Activated CD4-positive, alpha-beta T cell treated with anti-CD3 and anti-CD28 coated beads, Interleukin-2, amount 10 ng/mL, durations not matched to agents 24 days and 14 days (primary cell): ENCODE measurements at regions not wholly inside any gene's neighbourhood (a gene's known extent, or its start where the extent isn't known, plus 50 kb on each side); places are given as distances from the start of the nearest gene placed in this dataset.

ENCODE experiments used
- DNase-seq: peaks from one replicate; pipeline ENCODE4 v3.0.0; 2022
- H3K27ac Mint-ChIP-seq: one replicate; pipeline ENCODE4 v1.8.0; 2022; ENCODE audit warnings: mild to moderate bottlenecking, mixed read lengths
- H3K27me3 Mint-ChIP-seq: one replicate; pipeline ENCODE4 v1.8.0; 2022; ENCODE audit warnings: mixed read lengths
- H3K36me3 Mint-ChIP-seq: one replicate; pipeline ENCODE4 v1.8.0; 2022; ENCODE audit warnings: low read depth, mild to moderate bottlenecking, mixed read lengths
- H3K4me1 Mint-ChIP-seq: one replicate; pipeline ENCODE4 v1.8.0; 2021; ENCODE audit warnings: mixed read lengths
- H3K4me3 Mint-ChIP-seq: one replicate; pipeline ENCODE4 v1.8.0; 2022; ENCODE audit warnings: mild to moderate bottlenecking, moderate library complexity, mixed read lengths
- H3K9me3 Mint-ChIP-seq: one replicate; pipeline ENCODE4 v1.8.0; 2021; ENCODE audit warnings: mixed read lengths
- intact Hi-C: fragments of 100-400 bp; cut with micrococcal nuclease; formaldehyde crosslinking; loops from one replicate; pipeline ENCODE4 v1.15.1; 2023

DNA sequence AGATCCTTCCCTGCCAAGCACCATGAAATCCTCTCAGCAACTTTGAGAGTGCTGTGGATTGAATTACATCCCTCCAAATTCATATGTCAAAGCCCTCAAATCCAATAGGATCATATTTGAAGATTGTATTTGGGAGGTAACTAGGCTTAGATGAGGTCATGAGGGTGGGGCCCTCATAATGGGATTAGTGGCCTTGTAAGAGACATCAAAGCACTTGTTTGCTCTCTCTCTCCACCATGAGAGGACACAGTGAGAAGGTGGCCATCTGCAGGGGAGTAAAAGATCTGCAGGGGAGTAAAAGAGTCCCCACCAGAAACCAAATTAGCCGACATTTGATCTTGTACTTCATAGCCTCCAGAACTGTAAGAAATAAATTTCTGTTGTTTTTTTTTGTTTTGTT is 298.2 kb downstream of the SAMD5 start:
- intact Hi-C loops: no loop called here
- Mint-ChIP-seq H3K4me3 (no peak overlapping the region), H3K36me3 (no peaks in the 10 kb centered on the region), H3K9me3 (peaks cover 3% of the 10 kb centered on the region), H3K4me1 (no peaks in the 10 kb centered on the region), H3K27me3 (no peaks in the 10 kb centered on the region), H3K27ac (no peak overlapping the region)
- DNase-seq: no peak

DNA sequence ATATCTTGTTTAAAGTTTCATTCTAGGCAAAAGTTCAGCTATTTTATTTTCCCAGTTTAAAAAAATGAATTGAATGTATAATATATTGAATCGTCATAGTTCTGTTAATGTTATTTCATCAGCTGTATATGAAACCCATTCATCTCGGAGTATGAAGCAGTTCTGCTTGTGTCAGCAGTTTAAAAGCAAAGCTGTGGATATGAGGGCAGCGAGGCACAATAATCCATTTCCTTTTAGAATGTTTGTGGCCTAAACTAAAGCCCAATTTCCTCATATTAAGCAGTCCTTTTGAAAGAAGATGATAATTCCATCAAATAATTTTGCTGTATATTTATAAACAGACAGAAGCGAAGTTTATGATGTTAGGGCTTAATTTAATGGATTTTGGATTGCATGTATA is 300.1 kb downstream of the SAMD5 start:
- Mint-ChIP-seq H3K27ac (no peak overlapping the region), H3K27me3 (no peaks in the 10 kb centered on the region), H3K4me3 (no peak overlapping the region), H3K4me1 (no peaks in the 10 kb centered on the region), H3K9me3 (peaks cover 3% of the 10 kb centered on the region), H3K36me3 (no peaks in the 10 kb centered on the region)
- intact Hi-C loops: no loop called here
- no peak for DNase-seq

- H3K27me3 Mint-ChIP-seq: no peaks in the 10 kb centered on the region
- no peak for DNase-seq
- H3K36me3 Mint-ChIP-seq: no peaks in the 10 kb centered on the region
- intact Hi-C loops: no loop called here
- H3K4me3 Mint-ChIP-seq: no peak overlapping the region
- no peaks in the 10 kb centered on the region for H3K9me3 Mint-ChIP-seq
- H3K27ac Mint-ChIP-seq: no peak overlapping the region
- H3K4me1 Mint-ChIP-seq: no peaks in the 10 kb centered on the region
These were observed 303.6 kb downstream of the SAMD5 start for GRCh38 chr6:147811913-147812629.

DNA sequence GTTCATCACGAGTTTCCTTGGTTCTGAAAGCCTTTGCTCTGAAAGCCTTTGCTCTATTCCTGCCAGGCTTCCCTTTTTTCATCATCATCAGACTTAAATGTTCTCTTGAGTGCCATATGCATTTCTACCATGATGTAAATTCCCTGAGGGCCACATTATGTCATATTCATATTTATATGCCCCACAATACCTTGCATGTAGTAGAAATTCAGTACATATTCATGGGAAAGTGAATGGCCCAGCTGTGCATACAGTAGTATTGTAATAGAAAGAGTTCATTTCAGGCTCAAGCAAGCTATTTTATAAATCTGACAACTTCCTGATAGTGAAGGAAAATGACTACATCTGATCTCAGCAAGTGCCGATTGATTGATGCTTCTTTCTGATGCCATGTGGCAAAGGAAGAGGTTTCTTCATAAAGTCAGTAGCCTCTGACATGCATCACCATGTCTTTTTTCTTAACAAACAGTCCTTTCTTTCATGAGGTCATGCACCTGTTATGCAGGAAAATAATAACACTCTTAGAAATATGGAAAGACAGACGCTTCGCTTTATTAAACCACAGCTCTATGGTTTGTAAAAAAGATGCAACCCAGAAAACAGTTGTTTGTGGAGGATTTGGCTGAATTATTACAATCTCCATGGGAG is 308.7 kb downstream of the SAMD5 start:
- Mint-ChIP-seq H3K4me1 (no peaks in the 10 kb centered on the region), H3K9me3 (no peaks in the 10 kb centered on the region), H3K4me3 (no peak overlapping the region), H3K27me3 (no peaks in the 10 kb centered on the region), H3K27ac (no peak overlapping the region), H3K36me3 (no peaks in the 10 kb centered on the region)
- DNase-seq: no peak
- intact Hi-C loops: no loop called here

GRCh38 chr6:147820520-147820919 is 312.0 kb downstream of the SAMD5 start:
- intact Hi-C loops: no loop called here

DNA sequence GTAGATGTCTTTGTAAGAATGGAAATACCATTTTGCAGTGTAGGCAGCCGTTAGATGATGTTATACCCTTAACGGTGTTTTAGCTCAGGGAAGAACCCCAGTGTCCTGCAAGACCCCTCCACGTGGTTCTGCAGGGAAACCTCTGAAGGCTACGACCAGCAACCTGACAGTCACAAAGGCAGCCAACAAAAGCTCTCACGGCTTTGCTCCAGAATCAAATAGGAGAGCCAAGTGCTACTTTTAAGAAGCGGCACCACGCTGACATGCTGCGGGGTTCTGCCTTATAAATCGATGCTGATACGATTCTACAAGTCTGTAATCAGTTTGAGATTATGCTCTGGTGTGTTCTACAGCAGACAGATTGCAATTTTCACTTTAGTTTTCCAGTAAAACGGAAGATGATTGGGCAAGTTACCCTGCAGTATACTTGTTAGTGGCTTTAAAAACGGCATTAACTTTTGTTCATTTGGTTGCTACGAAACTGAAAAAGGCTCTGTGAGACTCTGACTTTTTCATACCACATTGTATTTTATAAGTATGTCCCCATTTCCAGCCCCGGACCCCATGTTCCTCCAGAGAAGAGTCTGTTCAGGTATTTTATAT is 312.9 kb downstream of the SAMD5 start:
- intact Hi-C loops: no loop called here
- Mint-ChIP-seq H3K4me1 (no peaks in the 10 kb centered on the region), H3K4me3 (no peak overlapping the region), H3K9me3 (no peaks in the 10 kb centered on the region), H3K27ac (no peak overlapping the region), H3K36me3 (no peaks in the 10 kb centered on the region), H3K27me3 (no peaks in the 10 kb centered on the region)
- DNase-seq: no peak

More at GRCh38 chr6:147820520-147820919, 312.0 kb downstream of the SAMD5 start:
- no peaks in the 10 kb centered on the region for H3K27me3 Mint-ChIP-seq
- no peak overlapping the region for H3K27ac Mint-ChIP-seq
- no peaks in the 10 kb centered on the region for H3K9me3 Mint-ChIP-seq
- H3K4me1 Mint-ChIP-seq: no peaks in the 10 kb centered on the region
- no peak overlapping the region for H3K4me3 Mint-ChIP-seq
- H3K36me3 Mint-ChIP-seq: no peaks in the 10 kb centered on the region
- no peak for DNase-seq

DNA sequence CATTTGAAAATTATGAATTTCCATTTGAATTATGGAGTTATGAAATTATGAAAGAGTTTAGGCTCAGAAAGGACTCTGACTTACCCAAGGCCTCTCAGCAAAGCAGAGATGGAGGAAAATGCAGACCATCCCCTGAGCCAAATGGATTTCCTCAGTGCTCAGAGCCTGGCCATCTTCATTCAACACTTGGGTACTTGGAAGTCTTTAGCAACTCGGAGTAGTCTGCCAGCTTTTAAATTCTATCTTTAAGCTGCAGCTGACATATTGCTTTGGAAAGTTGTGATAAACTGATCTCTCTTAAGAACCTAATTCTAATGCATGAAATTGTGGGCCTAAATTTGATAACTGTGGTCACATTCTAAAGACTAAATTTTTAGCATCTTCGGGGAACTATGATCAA is 315.4 kb downstream of the SAMD5 start:
- no peaks in the 10 kb centered on the region for H3K36me3 Mint-ChIP-seq
- no peak overlapping the region for H3K4me3 Mint-ChIP-seq
- DNase-seq: no peak
- no peaks in the 10 kb centered on the region for H3K4me1 Mint-ChIP-seq
- no peaks in the 10 kb centered on the region for H3K9me3 Mint-ChIP-seq
- no peaks in the 10 kb centered on the region for H3K27me3 Mint-ChIP-seq
- intact Hi-C loops: no loop called here
- no peak overlapping the region for H3K27ac Mint-ChIP-seq

DNA sequence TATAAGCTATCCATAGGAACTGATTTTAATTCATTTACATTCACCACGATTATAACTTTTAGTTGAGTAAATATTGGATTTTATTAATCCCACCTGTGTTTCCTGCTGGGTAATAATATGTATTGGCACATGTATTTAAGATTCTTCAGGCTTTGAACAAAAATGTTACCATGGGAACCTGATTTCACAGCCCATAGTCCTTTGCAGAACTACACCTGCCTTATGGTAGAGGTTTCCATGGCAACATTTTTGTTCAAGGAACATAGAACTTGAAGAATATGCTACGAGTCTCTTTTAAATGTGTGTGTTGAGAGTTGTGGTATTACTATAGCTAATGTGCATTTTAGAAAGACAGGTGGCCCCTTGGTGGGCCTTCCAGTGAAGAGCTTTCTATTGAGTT is 317.4 kb downstream of the SAMD5 start:
- no peak overlapping the region for H3K27ac Mint-ChIP-seq
- intact Hi-C loops: no loop called here

DNA sequence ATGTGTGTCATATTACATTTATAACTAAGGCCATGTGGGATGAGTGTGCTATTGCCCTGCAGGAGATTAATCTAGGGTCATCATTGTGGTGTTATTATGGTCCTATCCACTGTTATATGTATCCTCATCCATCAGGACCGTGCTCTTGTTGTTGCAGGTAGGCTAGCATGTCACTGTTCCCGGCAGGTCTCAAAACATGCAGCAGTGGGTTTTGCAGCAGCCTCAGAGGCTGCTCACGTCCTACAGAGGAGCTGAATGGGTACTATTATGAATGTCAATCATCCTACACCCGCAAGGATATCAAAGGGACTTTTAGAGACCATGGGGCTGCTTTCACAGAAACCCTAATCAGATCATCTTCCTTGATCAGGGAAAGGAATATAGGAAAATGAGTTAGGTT is 318.2 kb downstream of the SAMD5 start:
- Mint-ChIP-seq H3K9me3 (no peaks in the 10 kb centered on the region), H3K27ac (no peak overlapping the region)
- DNase-seq: no peak

More for the DNA sequence above, 317.4 kb downstream of the SAMD5 start:
- no peak for DNase-seq
- Mint-ChIP-seq H3K4me1 (no peaks in the 10 kb centered on the region), H3K4me3 (no peak overlapping the region), H3K36me3 (no peaks in the 10 kb centered on the region), H3K9me3 (no peaks in the 10 kb centered on the region), H3K27me3 (no peaks in the 10 kb centered on the region)

DNA sequence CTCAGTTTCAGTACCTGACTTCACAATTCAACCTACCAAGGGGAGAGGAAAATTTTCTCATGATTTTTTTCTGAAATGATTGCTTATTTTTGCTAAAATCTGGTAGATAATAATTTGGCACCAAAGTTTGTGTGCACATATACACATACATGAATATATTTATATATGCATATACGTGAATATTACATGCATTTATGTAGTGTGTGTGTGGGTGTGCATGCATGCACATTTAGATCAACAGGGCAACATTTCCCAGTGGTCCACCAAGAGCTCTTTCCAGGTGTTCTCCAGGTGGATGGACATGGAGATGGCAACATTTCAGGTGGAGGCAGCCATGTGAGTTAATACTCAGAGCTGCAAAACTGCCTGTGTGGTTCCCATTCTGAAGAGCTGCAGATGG is 320.9 kb downstream of the SAMD5 start:
- no peaks in the 10 kb centered on the region for H3K27me3 Mint-ChIP-seq
- no peak for DNase-seq
- H3K9me3 Mint-ChIP-seq: no peaks in the 10 kb centered on the region
- intact Hi-C loops: no loop called here
- no peak overlapping the region for H3K4me3 Mint-ChIP-seq
- no peaks in the 10 kb centered on the region for H3K36me3 Mint-ChIP-seq
- no peaks in the 10 kb centered on the region for H3K4me1 Mint-ChIP-seq
- no peak overlapping the region for H3K27ac Mint-ChIP-seq

More for the DNA sequence above, 318.2 kb downstream of the SAMD5 start:
- no peak overlapping the region for H3K4me3 Mint-ChIP-seq
- no peaks in the 10 kb centered on the region for H3K36me3 Mint-ChIP-seq
- intact Hi-C loops: no loop called here
- H3K27me3 Mint-ChIP-seq: no peaks in the 10 kb centered on the region
- H3K4me1 Mint-ChIP-seq: no peaks in the 10 kb centered on the region

DNA sequence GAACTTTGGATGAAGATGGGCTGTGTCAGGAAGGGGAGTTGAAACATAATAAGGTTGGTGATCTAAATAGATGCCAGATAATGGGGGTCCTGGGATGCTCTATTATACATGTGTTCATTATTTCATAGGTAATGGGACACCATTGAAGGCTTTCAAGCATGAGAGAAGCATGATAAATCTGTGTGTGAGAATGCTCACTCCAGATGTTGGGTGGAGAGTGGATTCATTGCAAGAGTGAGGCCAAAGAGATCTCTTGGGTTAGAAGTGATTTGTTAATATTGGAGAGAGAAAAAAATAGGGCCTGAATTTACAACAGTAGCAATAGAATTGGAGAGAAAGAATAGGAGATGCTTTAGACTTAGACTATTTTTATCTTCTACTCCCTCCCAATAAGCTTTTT is 321.3 kb downstream of the SAMD5 start:
- no peak for DNase-seq
- intact Hi-C loops: no loop called here
- H3K4me3 Mint-ChIP-seq: no peak overlapping the region
- H3K9me3 Mint-ChIP-seq: no peaks in the 10 kb centered on the region
- H3K27ac Mint-ChIP-seq: no peak overlapping the region
- H3K36me3 Mint-ChIP-seq: no peaks in the 10 kb centered on the region
- H3K4me1 Mint-ChIP-seq: no peaks in the 10 kb centered on the region
- H3K27me3 Mint-ChIP-seq: no peaks in the 10 kb centered on the region

DNA sequence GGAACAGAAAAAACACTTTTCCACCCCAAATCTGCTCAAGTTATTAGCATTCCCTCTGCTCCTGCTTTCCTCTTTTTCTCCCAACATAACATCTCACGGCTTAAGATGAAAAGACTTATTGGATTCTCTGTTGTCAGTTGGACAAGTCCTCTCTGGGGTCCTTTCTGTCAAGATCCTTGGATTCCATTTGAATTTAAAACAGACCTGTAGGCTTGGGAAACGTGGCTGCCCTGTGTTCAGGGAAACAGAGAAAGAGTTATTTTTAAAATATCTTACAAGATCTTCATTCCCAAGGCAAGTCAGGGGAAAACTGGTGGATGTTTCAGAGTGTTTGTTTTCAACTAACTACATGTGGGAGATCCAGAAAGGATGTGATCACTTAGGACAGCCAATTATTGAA is 322.9 kb downstream of the SAMD5 start:
- H3K27me3 Mint-ChIP-seq: no peaks in the 10 kb centered on the region
- intact Hi-C loops: no loop called here
- no peak for DNase-seq
- H3K9me3 Mint-ChIP-seq: no peaks in the 10 kb centered on the region
- no peaks in the 10 kb centered on the region for H3K4me1 Mint-ChIP-seq
- H3K27ac Mint-ChIP-seq: no peak overlapping the region
- no peak overlapping the region for H3K4me3 Mint-ChIP-seq
- no peaks in the 10 kb centered on the region for H3K36me3 Mint-ChIP-seq

DNA sequence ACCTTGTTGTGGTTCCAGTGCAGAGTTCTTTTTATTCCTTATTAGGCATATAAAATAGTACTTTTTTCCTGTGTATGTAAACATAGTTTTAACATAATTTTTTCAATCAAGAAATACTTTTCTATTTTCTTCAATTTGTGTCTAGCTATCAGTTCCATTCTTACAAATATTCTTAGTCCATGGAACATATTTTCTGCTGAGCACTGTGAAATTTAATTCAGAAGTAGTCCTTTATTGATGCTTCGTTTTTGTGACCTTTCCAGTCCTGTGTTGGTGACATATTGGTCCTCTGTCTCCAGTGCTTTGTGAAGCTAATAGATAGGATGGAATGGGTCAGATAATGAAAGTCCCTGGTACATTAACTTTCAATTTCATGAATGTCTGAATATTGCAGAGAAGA is 325.1 kb downstream of the SAMD5 start:
- no peaks in the 10 kb centered on the region for H3K36me3 Mint-ChIP-seq
- H3K9me3 Mint-ChIP-seq: no peaks in the 10 kb centered on the region
- no peak overlapping the region for H3K4me3 Mint-ChIP-seq
- no peak overlapping the region for H3K27ac Mint-ChIP-seq
- H3K27me3 Mint-ChIP-seq: no peaks in the 10 kb centered on the region
- H3K4me1 Mint-ChIP-seq: no peaks in the 10 kb centered on the region
- intact Hi-C loops: no loop called here
- DNase-seq: no peak

- no peaks in the 10 kb centered on the region for H3K9me3 Mint-ChIP-seq
These were observed 325.7 kb downstream of the SAMD5 start for GRCh38 chr6:147834084-147834776.

More at GRCh38 chr6:147834084-147834776, 325.7 kb downstream of the SAMD5 start:
- no peaks in the 10 kb centered on the region for H3K27me3 Mint-ChIP-seq
- intact Hi-C loops: no loop called here
- H3K36me3 Mint-ChIP-seq: no peaks in the 10 kb centered on the region
- no peaks in the 10 kb centered on the region for H3K4me1 Mint-ChIP-seq
- H3K27ac Mint-ChIP-seq: no peak overlapping the region
- no peak for DNase-seq
- no peak overlapping the region for H3K4me3 Mint-ChIP-seq
